GM12873 (cell line): ENCODE measurements at regions not wholly inside any gene's neighbourhood (a gene's known extent, or its start where the extent isn't known, plus 50 kb on each side); places are given as distances from the start of the nearest gene placed in this dataset.

ENCODE experiments used
- CTCF ChIP-seq: IDR thresholded peaks from 2 replicates; pipeline ENCODE4 v1.5.1; 2012; ENCODE audit warnings: low read depth, mild to moderate bottlenecking, moderate library complexity, low read length, control low read depth; ENCODE audit not compliant: insufficient read depth; ENCODE audit errors: missing control alignments

GRCh38 chr2:240347373-240347940 lies 88.0 kb upstream of the GPC1 start:
- no peak for TF ChIP-seq CTCF

GRCh38 chr2:240347949-240348500 lies 87.4 kb upstream of the GPC1 start:
- no peak for TF ChIP-seq CTCF

- no peak for TF ChIP-seq CTCF
Measured at GRCh38 chr2:240348522-240348921, 86.9 kb upstream of the GPC1 start.

GRCh38 chr2:240349133-240350005 lies 86.1 kb upstream of the GPC1 start:
- TF ChIP-seq CTCF = no peak

GRCh38 chr2:240350006-240350355 lies 85.5 kb upstream of the GPC1 start:
- no peak for TF ChIP-seq CTCF

- no peak for TF ChIP-seq CTCF
Measured at GRCh38 chr2:240350696-240351087, 84.8 kb upstream of the GPC1 start.

GRCh38 chr2:240351088-240351741 lies 84.2 kb upstream of the GPC1 start:
- no peak for TF ChIP-seq CTCF
